Hepatocyte (in vitro differentiated cells): ENCODE measurements at regions not wholly inside any gene's neighbourhood (a gene's known extent, or its start where the extent isn't known, plus 50 kb on each side); places are given as distances from the start of the nearest gene placed in this dataset.

Experiments
- DNase-seq: peaks from one replicate; pipeline ENCODE4 v3.0.0-alpha.2; 2016; ENCODE audit warnings: low spot score
- H2AFZ ChIP-seq: fragments of 200-600 bp; sonication (generic); 2 replicates; pipeline ENCODE4 v1.6.0; 2016; ENCODE audit warnings: antibody characterized with exemption, mild to moderate bottlenecking
- H3K27ac ChIP-seq: fragments of 200-600 bp; sonication (generic); 2 replicates; pipeline ENCODE4 v1.5.1; 2016; ENCODE audit warnings: mild to moderate bottlenecking
- H3K27me3 ChIP-seq: fragments of 200-600 bp; sonication (generic); 2 replicates; pipeline ENCODE4 v1.6.1; 2016
- H3K36me3 ChIP-seq: fragments of 200-600 bp; sonication (generic); replicated peaks from 2 replicates; pipeline ENCODE4 v1.5.1; 2016; ENCODE audit warnings: low read depth; ENCODE audit not compliant: insufficient read depth
- H3K4me1 ChIP-seq: fragments of 200-600 bp; sonication (generic); 2 replicates; pipeline ENCODE4 v1.5.1; 2016; ENCODE audit warnings: mild to moderate bottlenecking, moderate library complexity; ENCODE audit not compliant: insufficient read depth
- H3K4me2 ChIP-seq: fragments of 200-600 bp; sonication (generic); 2 replicates; pipeline ENCODE4 v1.6.0; 2016
- H3K4me3 ChIP-seq: fragments of 200-600 bp; sonication (generic); 2 replicates; pipeline ENCODE4 v1.5.1; 2016; ENCODE audit warnings: mild to moderate bottlenecking
- H3K79me2 ChIP-seq: fragments of 200-600 bp; sonication (generic); 2 replicates; pipeline ENCODE4 v1.6.0; 2017; ENCODE audit warnings: mild to moderate bottlenecking
- H3K9me2 ChIP-seq: fragments of 200-600 bp; sonication (generic); replicated peaks from 2 replicates; pipeline ENCODE4 v1.6.0; 2017; ENCODE audit warnings: mild to moderate bottlenecking; ENCODE audit not compliant: insufficient read depth
- H3K9me3 ChIP-seq: fragments of 200-600 bp; sonication (generic); 2 replicates; pipeline ENCODE4 v1.5.1; 2016; ENCODE audit warnings: low read depth, mild to moderate bottlenecking
- H4K20me1 ChIP-seq: fragments of 200-600 bp; sonication (generic); 2 replicates; pipeline ENCODE4 v1.6.0; 2016; ENCODE audit warnings: mild to moderate bottlenecking; ENCODE audit not compliant: insufficient read depth, poor library complexity, severe bottlenecking
- EZH2 ChIP-seq: fragments of 200-600 bp; sonication (generic); IDR thresholded peaks from 2 replicates; pipeline ENCODE4 v1.6.1; 2016; ENCODE audit warnings: antibody characterized with exemption, mild to moderate bottlenecking, borderline replicate concordance
- EZH2phosphoT487 ChIP-seq: fragments of 200-600 bp; sonication (generic); IDR thresholded peaks from one replicate; pipeline ENCODE4 v1.6.1; 2018; ENCODE audit warnings: antibody characterized with exemption, mild to moderate bottlenecking, low read depth, moderate library complexity; ENCODE audit not compliant: unreplicated experiment, severe bottlenecking
- WGBS: methylation state at CpG from one replicate; pipeline ENCODE4 v1.1.6; 2016; ENCODE audit warnings: low lambda C conversion rate; ENCODE audit errors: missing lambda C conversion rate; 5-methylcytosine and 5-hydroxymethylcytosine counted together
- TF ChIP-seq, protein P1 (sequence below): fragments of 200-600 bp; sonication (generic); IDR thresholded peaks from 2 replicates; pipeline ENCODE4 v1.5.1; 2016; ENCODE audit warnings: antibody characterized with exemption, mild to moderate bottlenecking; ENCODE audit not compliant: poor library complexity

DNA sequence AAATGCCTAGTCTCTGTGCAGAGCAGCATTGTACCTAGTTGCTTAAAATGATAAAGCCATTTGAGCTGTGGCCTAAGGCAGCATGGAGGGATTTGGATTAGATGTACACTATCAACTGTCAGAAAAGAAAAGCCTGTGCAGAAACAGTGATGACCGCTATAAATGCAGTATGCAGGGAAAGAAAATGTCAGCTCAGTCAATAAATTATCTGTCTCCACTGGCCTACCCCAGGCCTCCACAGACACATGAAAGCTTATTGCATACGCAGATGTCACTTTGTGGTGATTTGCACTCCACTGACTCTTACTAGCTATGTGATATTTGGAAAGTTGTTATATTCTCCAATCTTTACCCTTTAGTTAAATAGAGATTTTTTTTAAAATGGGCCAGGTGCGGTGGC lies 221.9 kb upstream of the OPRM1 start:
- Histone ChIP-seq H3K9me3 (no peaks in the 10 kb centered on the region), H3K27ac (no peak overlapping the region), H2AFZ (no peak overlapping the region), H3K4me2 (no peak overlapping the region), H3K4me3 (no peak overlapping the region), H3K9me2 (no peaks in the 10 kb centered on the region), H4K20me1 (no peaks in the 10 kb centered on the region), H3K27me3 (no peaks in the 10 kb centered on the region), H3K79me2 (no peaks in the 10 kb centered on the region), H3K4me1 (peaks cover 4% of the 10 kb centered on the region), H3K36me3 (no peaks in the 10 kb centered on the region)
- 84% methylated on average over 3 of the region's 3 CpGs for WGBS
- TF ChIP-seq, protein P1, sequence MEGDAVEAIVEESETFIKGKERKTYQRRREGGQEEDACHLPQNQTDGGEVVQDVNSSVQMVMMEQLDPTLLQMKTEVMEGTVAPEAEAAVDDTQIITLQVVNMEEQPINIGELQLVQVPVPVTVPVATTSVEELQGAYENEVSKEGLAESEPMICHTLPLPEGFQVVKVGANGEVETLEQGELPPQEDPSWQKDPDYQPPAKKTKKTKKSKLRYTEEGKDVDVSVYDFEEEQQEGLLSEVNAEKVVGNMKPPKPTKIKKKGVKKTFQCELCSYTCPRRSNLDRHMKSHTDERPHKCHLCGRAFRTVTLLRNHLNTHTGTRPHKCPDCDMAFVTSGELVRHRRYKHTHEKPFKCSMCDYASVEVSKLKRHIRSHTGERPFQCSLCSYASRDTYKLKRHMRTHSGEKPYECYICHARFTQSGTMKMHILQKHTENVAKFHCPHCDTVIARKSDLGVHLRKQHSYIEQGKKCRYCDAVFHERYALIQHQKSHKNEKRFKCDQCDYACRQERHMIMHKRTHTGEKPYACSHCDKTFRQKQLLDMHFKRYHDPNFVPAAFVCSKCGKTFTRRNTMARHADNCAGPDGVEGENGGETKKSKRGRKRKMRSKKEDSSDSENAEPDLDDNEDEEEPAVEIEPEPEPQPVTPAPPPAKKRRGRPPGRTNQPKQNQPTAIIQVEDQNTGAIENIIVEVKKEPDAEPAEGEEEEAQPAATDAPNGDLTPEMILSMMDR, result no peak
- TF ChIP-seq EZH2 (no peak), EZH2phosphoT487 (no peak)
- DNase-seq, result no peak

DNA sequence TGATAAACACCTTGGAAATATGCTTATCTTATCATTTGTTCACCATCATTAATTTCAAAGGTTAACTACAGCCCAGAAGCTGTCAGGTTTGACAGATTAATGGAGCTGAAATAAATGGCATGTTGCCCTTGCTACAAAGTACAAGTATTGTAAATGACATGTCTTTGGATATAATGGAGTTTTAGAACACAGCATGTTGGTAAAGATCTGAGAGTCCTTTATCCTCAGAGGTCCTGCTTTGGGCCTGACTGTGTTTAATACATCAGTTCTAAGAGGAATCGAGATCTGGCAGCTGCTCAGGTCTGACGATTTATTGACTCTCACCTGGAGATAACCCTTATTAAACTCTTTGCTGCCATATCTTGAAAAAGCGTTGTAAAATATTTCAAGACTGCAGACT lies 222.7 kb upstream of the OPRM1 start:
- no peak overlapping the region for H3K27ac ChIP-seq

DNA sequence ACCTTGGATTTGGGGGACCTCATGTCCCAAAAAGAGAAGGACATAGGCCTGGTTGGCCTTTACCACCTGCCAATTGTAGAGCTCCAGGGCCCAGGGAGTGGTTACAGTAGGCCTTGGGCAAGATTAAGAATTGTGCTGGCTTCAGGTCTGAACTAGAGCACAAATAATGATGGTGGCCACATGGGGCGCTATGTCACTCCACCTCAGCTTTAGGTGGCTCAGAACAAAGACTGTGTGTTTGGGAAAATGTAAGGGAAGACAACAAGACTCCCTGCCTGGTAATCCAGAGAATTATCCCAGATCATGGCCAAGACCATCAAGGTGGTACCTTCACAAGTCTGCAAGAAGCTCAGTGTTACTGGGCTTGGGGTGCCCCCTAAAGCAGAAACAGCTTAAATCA lies 224.9 kb upstream of the OPRM1 start:
- TF ChIP-seq EZH2phosphoT487 (no peak), EZH2 (no peak)
- TF ChIP-seq, protein P1, result no peak
- Histone ChIP-seq H3K9me2 (no peaks in the 10 kb centered on the region), H3K9me3 (no peaks in the 10 kb centered on the region), H3K4me1 (peaks cover 4% of the 10 kb centered on the region), H3K27me3 (no peaks in the 10 kb centered on the region), H2AFZ (no peak overlapping the region), H3K4me2 (no peak overlapping the region), H3K36me3 (no peaks in the 10 kb centered on the region), H3K27ac (no peak overlapping the region), H3K79me2 (no peaks in the 10 kb centered on the region), H4K20me1 (no peaks in the 10 kb centered on the region), H3K4me3 (no peak overlapping the region)
- DNase-seq, result no peak
- WGBS, result 13% methylated on average over 1 of the region's 1 CpG

More for the DNA sequence above, 222.7 kb upstream of the OPRM1 start:
- Histone ChIP-seq H3K27me3 (no peaks in the 10 kb centered on the region), H3K4me2 (no peak overlapping the region), H3K9me3 (no peaks in the 10 kb centered on the region), H3K79me2 (no peaks in the 10 kb centered on the region), H3K4me1 (peaks cover 4% of the 10 kb centered on the region), H4K20me1 (no peaks in the 10 kb centered on the region), H3K4me3 (no peak overlapping the region), H2AFZ (no peak overlapping the region), H3K9me2 (no peaks in the 10 kb centered on the region), H3K36me3 (no peaks in the 10 kb centered on the region)
- WGBS, result 26% methylated on average over 3 of the region's 3 CpGs
- TF ChIP-seq EZH2 (no peak), EZH2phosphoT487 (no peak)
- TF ChIP-seq, protein P1, result no peak
- peak; percentile 19 for DNase-seq

DNA sequence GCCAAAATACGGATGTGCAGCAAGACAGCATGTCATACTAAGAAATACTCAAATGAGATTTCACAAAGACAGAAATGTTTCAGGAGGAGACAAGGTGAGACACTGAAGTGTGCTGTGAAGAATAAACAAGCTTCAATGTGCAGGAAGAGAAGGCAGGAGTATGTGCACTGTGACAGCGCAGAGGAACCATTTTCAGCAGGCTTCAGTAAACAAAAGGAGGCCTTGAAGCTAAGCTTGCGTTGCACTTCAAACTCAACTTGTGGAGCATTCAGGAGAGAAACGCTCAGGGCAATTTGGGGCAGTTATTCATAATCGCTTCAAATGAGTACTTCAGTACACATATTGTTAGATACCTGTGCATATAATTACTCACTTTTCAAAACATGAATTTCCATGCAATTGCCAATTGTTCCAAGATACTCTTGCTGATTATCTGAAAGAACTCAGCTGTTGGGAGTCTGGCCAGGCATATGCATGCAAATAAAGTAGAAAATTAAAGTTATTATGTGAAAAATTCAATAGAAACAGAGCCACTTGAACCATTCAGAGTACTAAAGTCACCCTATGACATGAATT lies 234.2 kb upstream of the OPRM1 start:
- WGBS, result 69% methylated on average over 5 of the region's 5 CpGs
- Histone ChIP-seq H3K4me1 (no peaks in the 10 kb centered on the region), H3K9me2 (no peaks in the 10 kb centered on the region), H3K4me2 (no peak overlapping the region), H2AFZ (no peak overlapping the region), H3K79me2 (no peaks in the 10 kb centered on the region), H3K27ac (no peak overlapping the region), H3K9me3 (no peaks in the 10 kb centered on the region), H3K4me3 (no peak overlapping the region), H3K27me3 (no peaks in the 10 kb centered on the region), H3K36me3 (no peaks in the 10 kb centered on the region), H4K20me1 (no peaks in the 10 kb centered on the region)
- no peak for DNase-seq
- TF ChIP-seq, protein P1, result no peak
